GM19328 (cell line): ENCODE measurements at regions not wholly inside any gene's neighbourhood (a gene's known extent, or its start where the extent isn't known, plus 50 kb on each side); places are given as distances from the start of the nearest gene placed in this dataset.

Source experiments
- ATAC-seq: cut with Tn5 transposase; IDR thresholded peaks from one replicate; pipeline ENCODE4 v1.9.1; 2021; ENCODE audit warnings: mild to moderate bottlenecking, moderate library complexity; ENCODE audit not compliant: unreplicated experiment

GRCh38 chr1:228985661-228986060 lies 250.4 kb downstream of the RHOU start:
- no peak for ATAC-seq

- ATAC-seq = no peak
Observed at GRCh38 chr1:228986093-228986904, 251.0 kb downstream of the RHOU start.

- ATAC-seq = no peak
Observed at GRCh38 chr1:228987286-228987685, 252.0 kb downstream of the RHOU start.

- ATAC-seq = no peak
Observed at GRCh38 chr1:228987736-228988506, 252.6 kb downstream of the RHOU start.

GRCh38 chr1:228988664-228989063 lies 253.4 kb downstream of the RHOU start:
- no peak for ATAC-seq

- no peak for ATAC-seq
Observed at GRCh38 chr1:228989176-228989575, 253.9 kb downstream of the RHOU start.

GRCh38 chr1:228989676-228989991 lies 254.4 kb downstream of the RHOU start:
- ATAC-seq = no peak

- ATAC-seq = no peak
Observed at GRCh38 chr1:228989992-228990827, 254.9 kb downstream of the RHOU start.

GRCh38 chr1:228990906-228991569 lies 255.8 kb downstream of the RHOU start:
- no peak for ATAC-seq

GRCh38 chr1:228992044-228992443 lies 256.8 kb downstream of the RHOU start:
- ATAC-seq = no peak

- no peak for ATAC-seq
Observed at GRCh38 chr1:228992907-228993535, 257.7 kb downstream of the RHOU start.

- no peak for ATAC-seq
Observed at GRCh38 chr1:228994676-228995594, 259.7 kb downstream of the RHOU start.

GRCh38 chr1:228996281-228996680 lies 261.0 kb downstream of the RHOU start:
- ATAC-seq = no peak

GRCh38 chr1:228997721-228998144 lies 262.5 kb downstream of the RHOU start:
- ATAC-seq = no peak

- ATAC-seq = no peak
Observed at GRCh38 chr1:228998179-228998578, 262.9 kb downstream of the RHOU start.

GRCh38 chr1:228999446-229000170 lies 264.3 kb downstream of the RHOU start:
- no peak for ATAC-seq

- ATAC-seq = no peak
Observed at GRCh38 chr1:229000187-229000586, 264.9 kb downstream of the RHOU start.

GRCh38 chr1:229001467-229002011 lies 266.3 kb downstream of the RHOU start:
- no peak for ATAC-seq
